ENCODE measurements at regions not wholly inside any gene's neighbourhood (a gene's known extent, or its start where the extent isn't known, plus 50 kb on each side); places are given as distances from the start of the nearest gene placed in this dataset.

DNA sequence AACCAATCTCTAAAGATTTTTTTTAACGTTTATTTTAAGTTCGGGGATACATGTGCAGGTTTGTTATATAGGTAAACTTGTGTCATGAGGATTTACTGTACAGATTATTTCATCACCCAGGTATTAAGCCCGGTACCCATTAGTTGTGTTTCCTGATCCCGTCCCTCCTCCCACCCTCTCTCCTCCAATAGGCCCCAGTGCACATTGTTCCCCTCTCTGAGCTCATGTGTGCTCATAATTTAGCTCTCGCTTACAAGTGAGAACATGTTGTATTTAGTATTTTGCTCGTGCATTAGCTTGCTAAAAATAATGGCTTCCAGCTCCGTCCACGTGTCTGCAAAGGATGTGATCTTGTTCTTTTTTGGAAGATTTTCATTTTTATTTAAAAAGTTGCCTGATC is 2309.4 kb upstream of the AGA start:
- DNase-seq, result no peak

GRCh38 chr4:179755322-179755721 is 2313.1 kb upstream of the AGA start:
- peak; percentile 27 for DNase-seq

- DNase-seq, result no peak
Measured at GRCh38 chr4:179757641-179758040, 2315.4 kb upstream of the AGA start.

DNA sequence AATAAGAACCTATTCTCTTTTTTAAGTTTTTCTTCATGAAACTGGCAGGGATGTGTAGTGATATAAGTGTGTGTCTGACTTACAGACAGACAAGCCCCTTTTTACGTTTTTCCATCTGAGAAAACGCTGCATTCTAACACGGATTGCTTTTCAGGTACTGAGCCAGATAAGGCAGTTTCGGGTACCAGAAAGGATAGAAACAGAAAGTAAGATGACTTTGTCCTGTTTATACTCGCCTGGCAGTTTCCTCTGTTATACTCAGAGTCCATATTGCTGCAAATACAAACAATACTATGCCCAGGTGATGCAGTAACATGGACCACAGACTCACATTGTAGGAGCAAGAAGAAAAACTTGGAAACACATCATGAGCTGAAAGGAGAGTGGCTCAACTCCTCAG is 2320.6 kb upstream of the AGA start:
- DNase-seq, result no peak

DNA sequence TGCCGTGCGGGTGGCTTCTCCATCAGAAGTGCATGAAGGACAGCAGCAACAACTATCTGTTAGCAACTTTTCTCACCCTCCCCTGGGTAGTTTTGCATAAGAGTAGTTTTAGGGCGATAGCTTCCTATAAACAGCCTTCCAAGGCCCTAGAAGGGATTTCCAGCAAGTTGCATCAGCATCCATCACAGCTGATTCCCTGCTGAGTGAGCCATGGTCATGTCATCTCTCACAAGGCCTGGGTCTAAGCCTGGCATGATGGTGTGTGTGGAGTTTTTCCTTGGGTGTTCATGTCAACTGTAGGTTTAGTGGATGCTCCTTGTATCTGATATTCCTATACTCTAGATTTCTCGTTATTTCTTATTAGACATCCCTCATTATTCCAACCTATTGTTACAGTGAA is 2324.7 kb upstream of the AGA start:
- DNase-seq, result no peak

DNA sequence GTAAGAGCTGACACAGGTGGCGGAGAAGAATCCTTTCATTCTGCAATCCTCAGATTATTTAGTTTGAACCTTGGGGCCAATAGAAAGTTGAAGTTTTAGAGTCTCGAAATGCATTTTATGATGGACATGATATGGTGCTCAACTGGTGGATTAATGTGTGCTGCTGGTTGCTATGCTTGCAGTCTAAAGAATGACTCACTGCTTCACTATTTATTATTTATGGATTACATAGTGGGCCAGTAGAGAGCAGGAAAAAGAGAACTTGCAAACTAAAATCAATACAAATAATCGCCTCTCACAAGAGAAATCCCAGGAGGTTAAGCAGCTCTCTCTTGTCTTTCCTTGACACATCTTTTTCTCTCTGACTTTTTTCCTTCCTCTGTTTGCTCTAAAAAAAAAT is 2326.8 kb upstream of the AGA start:
- no peak for DNase-seq

GRCh38 chr4:179797738-179798137 is 2355.5 kb upstream of the AGA start:
- DNase-seq, result no peak

- DNase-seq, result no peak
Measured at GRCh38 chr4:179803857-179804256, 2361.6 kb upstream of the AGA start.

- no peak for DNase-seq
Measured at GRCh38 chr4:179804440-179804839, 2362.2 kb upstream of the AGA start.

GRCh38 chr4:179817317-179817716 is 2375.1 kb upstream of the AGA start:
- DNase-seq, result peak; percentile 82

DNA sequence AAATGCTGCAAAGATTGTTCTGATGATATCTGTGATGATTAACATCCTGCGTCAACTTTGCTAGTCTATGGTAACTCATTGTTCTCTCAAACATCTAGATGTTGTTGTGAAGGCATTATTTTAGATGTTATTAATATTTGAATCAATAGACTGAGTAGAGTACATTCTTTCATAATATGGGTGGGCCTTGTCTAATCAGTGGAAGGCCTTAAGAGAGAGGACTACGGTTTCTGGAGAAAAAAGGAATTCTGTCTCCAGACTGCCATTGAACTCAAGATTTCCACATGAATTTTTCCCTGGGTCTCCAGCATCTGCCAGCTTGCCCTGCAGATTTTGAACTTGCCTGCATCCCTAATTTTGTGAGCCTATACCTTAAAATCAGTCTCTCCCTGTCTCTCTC is 2381.1 kb upstream of the AGA start:
- no peak for DNase-seq

DNA sequence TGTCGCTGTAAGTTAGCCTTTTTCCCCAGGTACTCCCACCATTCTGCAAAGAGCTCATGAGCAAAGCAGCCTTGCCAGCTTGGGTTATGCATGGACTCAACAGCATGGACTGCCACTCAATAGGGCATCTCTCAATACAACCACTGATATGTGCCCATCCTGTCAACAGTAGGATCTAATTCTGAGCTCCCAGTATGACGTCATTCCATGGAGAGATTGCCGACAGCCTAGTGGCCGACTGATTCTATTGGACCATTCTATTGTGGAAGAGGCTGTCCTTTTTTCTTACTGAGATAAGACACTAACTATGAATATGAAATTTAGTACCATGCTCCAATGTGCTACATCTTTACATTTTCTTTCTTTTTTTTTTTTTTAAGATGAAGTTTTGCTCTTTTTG is 2389.0 kb upstream of the AGA start:
- DNase-seq, result no peak

GRCh38 chr4:179836179-179837075 is 2394.2 kb upstream of the AGA start:
- peak; percentile 100 for DNase-seq

DNA sequence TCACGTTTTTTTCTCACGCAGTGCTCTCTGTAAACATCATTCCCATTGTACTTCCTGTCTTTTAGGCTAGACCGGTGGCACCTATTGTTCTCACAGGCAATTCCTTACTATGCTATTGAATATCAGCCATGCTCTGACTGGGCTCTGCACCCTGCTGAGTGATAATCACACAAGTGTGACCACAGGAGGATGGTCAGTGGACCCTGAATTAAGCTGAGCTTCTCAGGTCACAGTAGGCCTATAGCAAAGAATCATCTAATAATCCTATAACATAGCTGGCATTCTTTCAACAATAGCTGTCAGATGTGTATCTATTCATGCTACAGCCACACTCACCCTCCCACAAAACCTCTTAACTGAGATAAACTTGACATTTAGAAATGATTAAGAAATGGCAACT is 2399.8 kb upstream of the TENM3 start:
- DNase-seq, result no peak

- no peak for DNase-seq
Measured at GRCh38 chr4:179855469-179855868, 2387.7 kb upstream of the TENM3 start.

GRCh38 chr4:179858221-179858620 is 2385.0 kb upstream of the TENM3 start:
- DNase-seq, result no peak

- peak; percentile 77 for DNase-seq
Measured at GRCh38 chr4:179867300-179867878, 2375.8 kb upstream of the TENM3 start.

- no peak for DNase-seq
Measured at GRCh38 chr4:179871726-179872125, 2371.5 kb upstream of the TENM3 start.

- no peak for DNase-seq
Measured at GRCh38 chr4:179872755-179873154, 2370.4 kb upstream of the TENM3 start.

DNA sequence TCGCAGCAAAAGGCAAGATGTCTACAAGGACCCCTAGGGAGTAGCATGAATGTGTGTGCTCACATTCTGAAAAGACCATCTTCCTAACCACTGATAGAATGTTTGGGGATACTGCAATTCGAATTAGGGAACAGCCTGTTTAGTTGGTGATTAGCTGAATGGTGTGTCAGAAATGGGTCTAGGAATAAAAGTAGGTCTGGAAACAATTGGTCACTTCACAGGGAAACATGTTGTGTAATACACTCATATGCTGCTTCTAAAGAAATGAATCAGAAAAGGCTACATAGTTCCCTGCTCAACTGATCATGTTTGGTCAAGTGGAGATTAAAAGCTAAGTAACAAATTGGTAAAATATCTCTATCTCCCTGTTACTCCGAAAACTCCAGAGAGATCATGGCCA is 2362.4 kb upstream of the TENM3 start:
- no peak for DNase-seq

DNA sequence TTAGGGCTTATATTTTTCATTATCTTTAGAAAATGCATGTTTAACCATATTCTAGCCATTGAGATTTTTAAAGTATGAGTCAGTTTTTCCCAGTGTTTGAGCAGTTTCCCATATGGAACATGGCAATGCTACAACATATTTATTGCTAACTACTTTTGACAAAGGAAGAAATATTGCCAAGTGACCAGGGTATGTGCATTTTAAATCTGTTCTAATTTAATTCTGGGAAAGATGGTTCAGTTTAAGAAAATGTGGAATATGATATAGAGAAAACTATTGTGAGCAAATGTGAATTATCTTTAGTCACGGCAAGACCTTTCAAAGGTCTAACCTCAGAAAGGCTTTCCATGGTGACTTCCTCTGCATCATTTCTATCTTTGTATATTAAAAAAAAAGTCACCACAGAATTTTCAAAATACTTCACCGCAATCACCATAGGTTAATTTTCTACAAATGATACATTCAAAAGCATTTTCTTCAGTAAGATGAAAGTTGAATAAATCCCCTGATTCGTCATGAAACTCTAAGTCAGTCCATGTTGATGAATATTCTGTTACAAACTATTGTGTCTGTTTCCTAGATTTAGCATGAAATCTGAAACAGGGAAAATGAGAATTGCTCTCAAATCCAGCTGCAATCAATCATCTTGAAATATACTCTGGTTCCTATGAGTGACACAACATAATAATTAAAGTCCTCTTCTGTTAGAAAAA is 2349.0 kb upstream of the TENM3 start:
- DNase-seq, result no peak

DNA sequence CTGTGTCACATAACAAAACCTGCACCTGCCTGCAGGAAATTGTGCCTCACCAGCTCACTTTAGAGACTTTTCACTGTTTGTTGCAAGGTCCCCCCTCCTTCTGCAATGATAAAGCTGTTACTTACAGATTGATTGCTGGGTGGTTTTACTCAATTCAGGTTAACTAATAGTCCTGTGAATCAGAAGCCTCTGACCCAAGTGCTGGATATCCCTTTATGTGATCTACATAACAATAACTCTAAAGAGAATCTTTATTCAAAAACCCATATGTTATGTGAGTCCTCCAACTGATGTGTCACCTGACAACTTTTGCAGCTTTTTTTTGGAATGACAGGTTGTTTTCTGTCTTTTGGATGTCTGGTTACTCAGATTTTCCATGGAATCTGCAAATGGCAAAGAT is 2323.6 kb upstream of the TENM3 start:
- DNase-seq, result no peak

DNA sequence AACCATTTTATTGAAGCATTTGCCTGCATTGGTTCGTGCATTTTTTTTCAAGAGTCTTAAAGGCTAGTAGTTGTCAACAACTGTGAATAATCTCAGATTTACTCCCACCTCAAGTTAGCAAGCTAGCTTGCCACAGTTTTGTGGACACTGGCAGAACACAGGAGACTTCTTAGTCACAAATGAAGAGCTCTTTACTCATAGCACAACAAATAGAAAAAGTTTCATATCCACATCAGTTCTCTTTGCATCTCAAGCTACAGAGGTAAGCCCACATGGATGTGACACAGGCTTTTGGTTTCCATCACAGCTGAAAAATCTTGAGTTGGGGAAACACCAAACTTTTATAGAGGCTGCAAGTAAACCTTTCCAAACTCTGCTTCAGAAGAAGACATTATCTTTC is 2315.7 kb upstream of the TENM3 start:
- peak; percentile 4 for DNase-seq

DNA sequence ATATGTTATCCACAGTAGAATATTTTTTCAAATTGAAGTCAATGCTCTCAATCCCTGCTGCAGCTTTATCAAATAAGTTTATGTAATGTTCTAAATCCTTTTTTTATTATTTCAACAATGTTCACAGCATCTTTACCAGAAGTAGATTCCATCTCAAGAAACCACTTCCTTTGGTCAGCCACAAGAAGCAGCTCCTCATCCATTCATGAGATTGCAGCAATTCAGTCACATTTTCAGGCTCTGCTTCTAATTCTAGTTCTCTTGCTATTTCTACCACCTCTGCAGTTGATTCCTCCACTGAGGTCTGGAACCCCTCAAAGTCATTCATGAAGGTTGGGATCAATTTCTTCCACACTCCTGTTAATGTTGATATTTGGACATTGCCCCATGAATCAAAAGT is 2301.3 kb upstream of the TENM3 start:
- DNase-seq, result peak; percentile 87
